HG02970 (cell line): ENCODE measurements at regions not wholly inside any gene's neighbourhood (a gene's known extent, or its start where the extent isn't known, plus 50 kb on each side); places are given as distances from the start of the nearest gene placed in this dataset.

Experiments
- ATAC-seq: cut with Tn5 transposase; IDR thresholded peaks from one replicate; pipeline ENCODE4 v1.9.1; 2021; ENCODE audit warnings: mild to moderate bottlenecking, moderate library complexity, moderate number of reproducible peaks; ENCODE audit not compliant: unreplicated experiment, low FRiP score

DNA sequence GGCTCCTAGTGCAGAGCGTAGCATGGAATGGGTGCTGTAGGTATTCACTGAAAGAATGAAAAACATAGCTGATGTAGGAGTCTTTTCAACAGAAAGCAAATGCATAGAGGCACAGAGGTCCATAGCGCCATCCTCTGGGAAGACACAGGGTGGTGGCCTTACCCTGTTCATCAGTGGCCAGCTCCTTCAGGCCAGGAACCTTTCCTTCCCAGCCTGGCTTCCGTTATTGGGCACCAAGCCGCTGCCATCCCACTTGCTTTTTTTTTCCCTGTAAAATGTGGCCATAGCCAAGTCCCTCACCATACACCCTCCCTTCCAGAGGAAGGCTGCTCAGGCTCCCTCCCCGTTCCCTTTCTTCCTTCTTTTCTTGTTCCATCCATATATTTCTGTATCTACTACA is 118.1 kb downstream of the ZNF621 start:
- ATAC-seq = no peak

- ATAC-seq = no peak
Measured at GRCh38 chr3:40645883-40646282, 121.1 kb downstream of the ZNF621 start.

DNA sequence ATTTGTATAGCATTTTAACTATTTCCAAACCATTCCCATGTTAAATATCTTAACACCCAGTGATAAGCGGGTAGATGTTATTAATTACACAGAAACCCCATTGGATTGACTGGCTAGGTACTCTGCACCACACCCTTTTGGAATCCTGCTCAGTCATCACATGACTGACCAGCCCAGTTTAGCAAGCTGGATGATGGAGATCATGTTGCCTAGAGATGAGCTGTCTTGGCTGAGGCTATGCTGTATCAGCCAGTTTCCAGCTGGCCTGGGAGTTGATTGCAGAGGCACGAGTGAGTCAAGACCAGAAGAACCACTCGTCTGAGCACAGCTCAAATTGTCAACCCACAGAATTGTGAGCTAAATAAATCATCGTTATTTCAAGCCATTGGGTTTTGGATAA is 124.6 kb downstream of the ZNF621 start:
- ATAC-seq = no peak

DNA sequence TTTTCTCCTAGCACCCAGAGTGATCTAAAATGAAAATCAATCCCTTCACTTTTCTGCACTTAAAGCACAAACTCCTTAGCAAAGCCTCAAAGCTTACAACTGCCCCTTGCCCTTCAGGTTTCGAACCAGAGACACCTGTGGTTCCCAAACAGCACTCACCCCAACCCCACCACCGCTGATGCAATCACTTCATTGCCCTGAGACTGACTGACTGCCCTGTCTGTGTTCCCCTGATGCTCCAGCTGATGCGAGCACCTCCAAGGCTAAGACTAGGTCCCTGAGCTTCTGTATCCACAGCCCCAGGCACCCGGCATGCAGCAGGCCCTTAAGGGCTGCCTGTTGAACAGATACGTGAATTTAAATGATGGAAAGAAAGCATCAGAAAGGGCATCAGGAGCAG is 127.3 kb downstream of the ZNF621 start:
- no peak for ATAC-seq

GRCh38 chr3:40653001-40653400 is 128.2 kb downstream of the ZNF621 start:
- no peak for ATAC-seq

- ATAC-seq = no peak
Measured at GRCh38 chr3:40653878-40654277, 129.1 kb downstream of the ZNF621 start.

DNA sequence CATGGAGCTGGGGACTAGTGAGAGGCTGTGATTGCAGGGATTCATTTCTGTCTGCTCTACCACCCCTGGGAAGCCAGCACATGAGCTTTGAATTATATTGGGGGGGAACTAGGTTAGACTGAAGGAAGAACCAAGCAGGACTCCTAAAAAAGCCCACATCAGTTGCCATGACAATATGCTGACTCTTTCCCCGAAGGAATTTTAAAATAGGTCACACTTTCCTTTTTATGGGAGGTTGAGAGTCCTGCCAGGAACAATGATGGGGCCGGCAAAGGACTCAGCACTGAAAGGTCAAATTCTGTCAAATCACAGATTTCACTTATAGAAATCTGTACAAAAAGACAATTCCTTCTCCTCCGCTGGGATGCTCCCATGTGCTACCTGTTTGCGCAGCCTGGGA is 130.8 kb downstream of the ZNF621 start:
- ATAC-seq = no peak

- ATAC-seq = no peak
Measured at GRCh38 chr3:40657623-40658022, 132.9 kb downstream of the ZNF621 start.

GRCh38 chr3:40658305-40658704 is 133.5 kb downstream of the ZNF621 start:
- ATAC-seq = no peak

DNA sequence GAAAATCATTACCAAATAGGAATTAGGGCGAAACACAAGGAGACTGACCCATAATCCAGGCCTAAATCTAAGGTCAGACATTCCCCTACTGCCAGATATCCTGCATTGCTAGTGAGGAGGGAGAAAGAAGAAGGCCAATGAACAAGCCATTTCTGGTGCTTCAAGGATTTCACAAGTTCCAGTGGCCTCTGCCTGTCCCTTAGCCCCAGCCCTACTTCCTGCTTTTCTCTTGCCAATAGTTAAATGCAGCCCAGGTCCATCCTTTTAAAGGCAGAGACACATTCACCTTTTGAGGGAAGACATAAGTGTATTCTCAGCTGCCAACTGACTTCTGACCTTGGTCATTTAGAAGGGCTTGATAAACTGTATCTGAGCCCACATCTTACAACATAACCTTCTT is 135.8 kb downstream of the ZNF621 start:
- no peak for ATAC-seq

DNA sequence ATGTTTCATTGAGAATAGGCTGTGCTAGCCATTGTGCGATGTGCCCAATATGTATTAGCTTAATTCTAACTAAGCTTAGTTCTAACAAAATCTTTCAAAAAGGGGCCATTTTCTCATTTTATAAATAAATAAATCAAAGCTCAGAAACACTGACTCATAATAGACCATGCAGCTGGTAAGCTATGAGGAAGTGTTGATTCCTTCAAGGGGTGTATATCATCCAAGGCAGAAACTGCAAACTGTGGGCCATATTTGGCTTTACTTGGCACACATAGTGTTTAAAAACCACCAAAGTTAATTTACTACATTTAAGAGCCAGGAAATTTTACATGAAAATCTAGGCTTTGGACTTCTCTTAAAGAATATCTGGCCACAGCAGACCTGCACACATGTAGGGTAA is 136.5 kb downstream of the ZNF621 start:
- ATAC-seq = no peak

DNA sequence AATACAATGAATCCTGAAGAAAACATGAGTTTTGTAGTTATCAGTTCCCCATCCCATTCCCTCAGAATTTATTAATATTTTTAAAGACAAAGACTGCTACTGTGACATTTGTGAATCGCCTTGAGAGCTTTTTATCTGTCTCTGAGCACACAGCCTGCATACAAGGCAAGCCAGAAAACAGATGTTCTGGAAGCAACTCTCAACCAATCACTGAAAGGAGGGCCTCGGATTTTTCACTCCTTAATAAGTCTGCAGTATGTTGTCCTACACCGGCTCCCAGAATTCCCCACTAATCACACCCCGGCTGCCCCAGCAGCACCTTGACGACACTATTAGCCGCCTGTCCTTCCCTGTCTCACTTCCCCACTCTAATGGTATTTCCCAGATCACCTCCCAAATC is 138.5 kb downstream of the ZNF621 start:
- ATAC-seq = no peak

- no peak for ATAC-seq
Measured at GRCh38 chr3:40669176-40669575, 144.4 kb downstream of the ZNF621 start.

- no peak for ATAC-seq
Measured at GRCh38 chr3:40672861-40673260, 148.1 kb downstream of the ZNF621 start.

DNA sequence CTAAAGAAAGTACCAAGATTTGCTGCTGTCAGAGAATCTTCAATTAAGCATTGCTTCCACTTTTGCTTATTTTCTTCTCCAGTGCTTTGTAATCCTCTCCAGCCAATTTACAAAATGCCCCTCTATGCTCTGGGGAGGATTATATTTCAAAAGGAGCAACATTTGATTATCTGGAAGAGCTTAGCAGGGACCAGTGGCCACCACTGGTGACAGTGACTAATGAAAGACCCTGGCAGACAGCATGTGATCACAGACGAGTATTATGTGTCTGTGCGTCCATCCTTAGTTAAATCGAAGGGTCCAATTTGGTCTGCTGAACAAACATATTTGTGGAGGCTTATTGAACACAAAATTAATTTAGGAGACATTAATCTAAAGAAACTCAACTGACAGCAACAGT is 152.6 kb downstream of the ZNF621 start:
- ATAC-seq = no peak

- ATAC-seq = no peak
Measured at GRCh38 chr3:40677749-40678148, 153.0 kb downstream of the ZNF621 start.

GRCh38 chr3:40679290-40679689 is 154.5 kb downstream of the ZNF621 start:
- no peak for ATAC-seq

- ATAC-seq = no peak
Measured at GRCh38 chr3:40680685-40681657, 156.2 kb downstream of the ZNF621 start.

DNA sequence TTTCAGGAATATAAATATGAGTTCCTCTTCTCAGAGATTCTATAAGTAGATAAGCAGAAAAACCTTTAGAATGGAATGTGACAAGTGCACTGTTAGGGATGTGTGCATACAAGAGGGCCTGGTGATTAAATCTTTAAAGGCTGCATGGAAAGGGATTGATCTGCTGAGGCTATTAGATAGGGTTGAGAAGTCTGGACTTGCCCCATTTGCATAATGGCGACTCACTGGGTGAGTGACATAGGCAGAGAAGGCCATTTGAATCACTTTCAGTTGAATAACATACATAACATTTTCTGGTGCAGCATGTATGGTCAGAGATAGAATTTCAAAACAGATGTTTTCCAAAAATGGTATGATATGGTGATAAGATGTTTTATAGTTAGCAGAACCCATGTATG is 156.9 kb downstream of the ZNF621 start:
- no peak for ATAC-seq

DNA sequence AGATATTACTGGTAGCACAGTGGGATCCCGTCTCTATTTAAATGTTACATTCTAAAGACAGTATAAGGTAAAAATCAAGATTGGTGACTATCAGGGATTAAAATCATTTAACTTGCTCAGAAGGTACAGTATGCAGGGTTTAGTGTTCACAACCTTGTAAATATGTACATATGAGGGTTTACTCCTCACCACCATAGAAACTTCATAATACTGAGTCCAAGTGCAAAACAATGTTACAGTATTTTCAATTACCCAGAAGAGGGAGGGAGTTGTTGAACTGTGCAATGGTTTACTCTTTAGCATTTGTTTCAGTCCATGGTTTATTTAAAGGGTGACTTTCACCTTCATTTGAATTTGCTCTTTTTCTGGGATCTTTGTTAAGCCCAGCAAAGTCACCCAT is 165.1 kb downstream of the ZNF621 start:
- no peak for ATAC-seq

- no peak for ATAC-seq
Measured at GRCh38 chr3:40690749-40691451, 166.1 kb downstream of the ZNF621 start.

- ATAC-seq = no peak
Measured at GRCh38 chr3:40691452-40691861, 166.7 kb downstream of the ZNF621 start.
